ENCODE measurements at regions not wholly inside any gene's neighbourhood (a gene's known extent, or its start where the extent isn't known, plus 50 kb on each side); places are given as distances from the start of the nearest gene placed in this dataset.
A peak's percentile ranks its signal among the peaks of the same experiment; 100 is the strongest.

DNA sequence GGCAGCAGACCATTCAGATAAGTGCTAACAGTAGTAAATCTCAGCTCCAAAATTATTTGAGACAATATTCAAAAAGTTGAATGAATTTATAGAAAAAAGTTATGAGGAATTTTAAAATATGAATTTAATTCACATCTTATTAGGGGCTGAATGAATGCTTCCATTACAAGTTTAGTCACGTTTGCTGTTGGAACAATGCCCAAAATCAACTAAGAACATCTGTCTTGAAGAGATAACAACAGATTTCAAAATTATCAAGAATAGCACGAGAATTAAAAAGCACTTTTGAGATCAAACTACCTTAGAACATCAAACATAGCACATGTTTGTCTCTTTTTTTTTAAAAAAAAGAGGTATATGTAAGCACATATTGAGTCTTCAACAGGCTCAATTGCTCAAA lies 115.4 kb upstream of the PPFIA2 start:
- no peak for FAIRE-seq
- H3K36me3 ChIP-seq (ENCODE audit: control insufficient read depth, insufficient read depth, low read length), result no peaks in the 10 kb centered on the region
- no peak for DNase-seq (ENCODE audit: low read depth)
- no peaks in the 10 kb centered on the region for H3K27me3 ChIP-seq (ENCODE audit: control insufficient read depth, insufficient read depth, low read length)
- H3K4me3 ChIP-seq (ENCODE audit: low read depth, low read length), result no peak overlapping the region
- TF ChIP-seq, protein P1, sequence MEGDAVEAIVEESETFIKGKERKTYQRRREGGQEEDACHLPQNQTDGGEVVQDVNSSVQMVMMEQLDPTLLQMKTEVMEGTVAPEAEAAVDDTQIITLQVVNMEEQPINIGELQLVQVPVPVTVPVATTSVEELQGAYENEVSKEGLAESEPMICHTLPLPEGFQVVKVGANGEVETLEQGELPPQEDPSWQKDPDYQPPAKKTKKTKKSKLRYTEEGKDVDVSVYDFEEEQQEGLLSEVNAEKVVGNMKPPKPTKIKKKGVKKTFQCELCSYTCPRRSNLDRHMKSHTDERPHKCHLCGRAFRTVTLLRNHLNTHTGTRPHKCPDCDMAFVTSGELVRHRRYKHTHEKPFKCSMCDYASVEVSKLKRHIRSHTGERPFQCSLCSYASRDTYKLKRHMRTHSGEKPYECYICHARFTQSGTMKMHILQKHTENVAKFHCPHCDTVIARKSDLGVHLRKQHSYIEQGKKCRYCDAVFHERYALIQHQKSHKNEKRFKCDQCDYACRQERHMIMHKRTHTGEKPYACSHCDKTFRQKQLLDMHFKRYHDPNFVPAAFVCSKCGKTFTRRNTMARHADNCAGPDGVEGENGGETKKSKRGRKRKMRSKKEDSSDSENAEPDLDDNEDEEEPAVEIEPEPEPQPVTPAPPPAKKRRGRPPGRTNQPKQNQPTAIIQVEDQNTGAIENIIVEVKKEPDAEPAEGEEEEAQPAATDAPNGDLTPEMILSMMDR (IDR thresholded peaks at IDR 0.05; ENCODE audit: insufficient read depth, low read length, severe bottlenecking), result no peak

DNA sequence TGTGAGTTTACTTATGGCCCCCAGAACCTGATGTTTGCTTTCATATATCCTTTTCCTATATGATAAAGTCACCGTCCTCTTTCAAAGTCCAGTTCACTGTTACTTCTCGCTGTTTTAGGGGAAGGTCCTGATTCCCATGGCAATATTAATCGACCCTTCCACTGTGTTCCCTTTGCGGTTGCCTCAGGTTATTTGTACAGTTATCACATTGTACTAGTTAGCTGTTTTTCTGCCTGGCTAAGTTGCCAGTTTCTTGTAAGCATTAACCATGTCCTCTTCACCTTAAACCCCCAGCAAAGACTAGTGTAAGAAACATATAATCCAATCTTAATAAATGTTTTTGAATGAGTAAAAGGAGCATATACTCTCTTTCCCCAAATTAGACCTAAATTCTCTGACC lies 115.0 kb upstream of the PPFIA2 start:
- Histone ChIP-seq H3K36me3 (ENCODE audit: control insufficient read depth, insufficient read depth, low read length) (no peaks in the 10 kb centered on the region), H3K27me3 (ENCODE audit: control insufficient read depth, insufficient read depth, low read length) (no peaks in the 10 kb centered on the region), H3K4me3 (ENCODE audit: low read depth, low read length) (no peak overlapping the region)
- FAIRE-seq (no peak), DNase-seq (ENCODE audit: low read depth) (no peak)
- TF ChIP-seq, protein P1 (IDR thresholded peaks at IDR 0.05; ENCODE audit: insufficient read depth, low read length, severe bottlenecking), result no peak

DNA sequence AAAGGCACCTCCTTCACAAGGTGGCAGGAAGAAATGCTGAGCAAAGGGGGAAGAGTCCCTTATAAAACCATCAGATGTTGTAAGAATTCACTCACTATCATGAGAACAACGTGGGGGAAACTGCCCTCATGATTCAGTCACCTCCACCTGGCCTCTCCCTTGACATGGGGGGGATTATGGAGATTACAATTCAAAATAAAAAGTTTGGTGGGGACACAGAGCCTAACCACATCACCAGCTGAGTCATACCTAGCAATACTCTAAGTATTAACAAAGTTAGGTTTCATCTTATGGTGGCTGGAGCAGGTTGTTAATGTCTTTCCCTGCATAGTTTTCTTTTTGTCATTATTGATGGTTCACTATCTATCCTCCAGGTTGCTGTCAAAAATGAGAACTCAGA lies 113.2 kb upstream of the PPFIA2 start:
- Histone ChIP-seq H3K27me3 (ENCODE audit: control insufficient read depth, insufficient read depth, low read length) (no peaks in the 10 kb centered on the region), H3K4me3 (ENCODE audit: low read depth, low read length) (no peak overlapping the region), H3K36me3 (ENCODE audit: control insufficient read depth, insufficient read depth, low read length) (no peaks in the 10 kb centered on the region)
- TF ChIP-seq, protein P1 (IDR thresholded peaks at IDR 0.05; ENCODE audit: insufficient read depth, low read length, severe bottlenecking), result no peak
- no peak for FAIRE-seq
- no peak for DNase-seq (ENCODE audit: low read depth)

DNA sequence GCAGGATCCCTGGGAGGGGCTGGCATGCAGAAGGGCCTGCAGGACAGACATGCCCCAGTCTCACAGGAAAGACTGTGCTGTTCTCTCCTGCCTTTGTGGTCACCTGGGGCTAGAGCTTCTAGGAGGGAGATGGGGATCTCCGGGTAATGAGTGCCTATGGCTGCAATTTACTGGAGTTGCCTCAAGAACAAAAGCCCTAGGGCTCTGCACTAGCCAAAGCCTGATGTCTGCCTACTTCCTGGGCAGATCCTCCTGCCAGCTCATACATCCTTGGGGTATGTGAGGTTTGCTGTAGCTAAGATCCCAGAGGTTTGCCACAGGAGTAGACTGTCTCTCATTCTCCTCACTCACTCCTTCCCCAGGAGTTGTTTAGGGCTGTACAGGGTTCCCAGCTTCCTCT lies 106.9 kb upstream of the PPFIA2 start:
- peak; percentile 33 for DNase-seq (ENCODE audit: low read depth)
- no peaks in the 10 kb centered on the region for H3K27me3 ChIP-seq (ENCODE audit: control insufficient read depth, insufficient read depth, low read length)
- no peaks in the 10 kb centered on the region for H3K36me3 ChIP-seq (ENCODE audit: control insufficient read depth, insufficient read depth, low read length)
- no peak for FAIRE-seq
- TF ChIP-seq, protein P1 (IDR thresholded peaks at IDR 0.05; ENCODE audit: insufficient read depth, low read length, severe bottlenecking), result no peak
- H3K4me3 ChIP-seq (ENCODE audit: low read depth, low read length), result no peak overlapping the region

DNA sequence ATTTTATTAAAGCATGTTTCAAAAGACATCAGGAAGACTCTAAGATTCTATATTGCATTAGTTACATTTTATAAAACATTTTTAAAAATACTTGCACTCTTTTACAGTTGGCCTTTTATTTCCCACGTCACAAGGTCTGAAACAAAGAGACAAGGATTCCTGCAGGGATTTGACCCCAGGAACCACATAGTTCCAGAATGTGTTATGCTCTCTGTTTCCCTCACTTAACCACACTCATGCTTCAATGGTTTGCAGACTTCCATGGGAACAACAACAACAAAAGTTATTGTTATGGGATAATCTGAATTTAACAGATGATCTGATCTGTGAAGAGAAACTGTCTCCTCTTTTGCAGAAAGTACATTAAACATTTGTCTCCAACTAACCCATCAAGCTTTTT lies 104.3 kb upstream of the PPFIA2 start:
- TF ChIP-seq, protein P1 (IDR thresholded peaks at IDR 0.05; ENCODE audit: insufficient read depth, low read length, severe bottlenecking), result no peak
- DNase-seq (ENCODE audit: low read depth) (no peak), FAIRE-seq (no peak)
- no peaks in the 10 kb centered on the region for H3K36me3 ChIP-seq (ENCODE audit: control insufficient read depth, insufficient read depth, low read length)
- no peak overlapping the region for H3K4me3 ChIP-seq (ENCODE audit: low read depth, low read length)
- no peaks in the 10 kb centered on the region for H3K27me3 ChIP-seq (ENCODE audit: control insufficient read depth, insufficient read depth, low read length)

DNA sequence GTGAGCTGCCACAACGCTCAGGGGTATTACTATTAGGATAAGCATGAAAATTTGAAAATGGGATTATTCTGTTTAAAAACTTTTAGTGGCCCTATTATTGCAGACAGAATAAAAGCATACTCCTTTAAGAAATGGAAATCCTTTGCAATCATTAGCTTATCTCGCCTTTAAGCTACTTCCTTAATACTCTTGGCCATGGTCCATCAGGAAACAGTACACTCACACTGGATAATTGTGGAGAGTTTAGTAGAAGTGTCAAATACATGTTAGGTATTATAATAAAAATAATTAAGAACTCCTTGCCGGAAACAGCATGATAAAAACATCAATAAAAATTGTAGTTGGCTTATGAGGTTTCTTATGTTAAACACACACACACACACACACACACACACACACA lies 100.4 kb upstream of the PPFIA2 start:
- DNase-seq (ENCODE audit: low read depth) (peak; percentile 37), FAIRE-seq (no peak)
- Histone ChIP-seq H3K36me3 (ENCODE audit: control insufficient read depth, insufficient read depth, low read length) (no peaks in the 10 kb centered on the region), H3K4me3 (ENCODE audit: low read depth, low read length) (no peak overlapping the region), H3K27me3 (ENCODE audit: control insufficient read depth, insufficient read depth, low read length) (no peaks in the 10 kb centered on the region)
- TF ChIP-seq, protein P1 (IDR thresholded peaks at IDR 0.05; ENCODE audit: insufficient read depth, low read length, severe bottlenecking), result no peak
